Vagina (tissue), 2 donors: ENCODE measurements at regions not wholly inside any gene's neighbourhood (a gene's known extent, or its start where the extent isn't known, plus 50 kb on each side); places are given as distances from the start of the nearest gene placed in this dataset.
"Not testable (repeated sequence)": the region's sequence is repeated elsewhere in the genome, so short reads cannot be mapped to it uniquely, and the experiment has no call there.

ENCODE experiments used
- CTCF ChIP-seq, 3 experiments: fragments of 450-650 bp in 2 of 3; fragments of 200-600 bp in 1 of 3; sonication (generic) in 1 of 3; IDR thresholded peaks; one replicate each; pipeline ENCODE4 v1.5.1; 2017 to 2019; ENCODE audit warnings: antibody characterized with exemption in 3 of 3, mild to moderate bottlenecking in 2 of 3, moderate library complexity in 2 of 3
- POLR2A ChIP-seq, 2 donors: fragments of 450-650 bp; IDR thresholded peaks; one replicate each; pipeline ENCODE4 v1.6.1; 2017; ENCODE audit warnings: antibody characterized with exemption in 2 of 2, mild to moderate bottlenecking in 2 of 2, moderate library complexity in 2 of 2
- POLR2AphosphoS5 ChIP-seq, 2 donors: sonication (generic); formaldehyde crosslinking; IDR thresholded peaks; one replicate each; pipeline ENCODE4 v1.9.0; 2017; ENCODE audit warnings: antibody characterized with exemption in 2 of 2, mild to moderate bottlenecking in 2 of 2, low read depth in 1 of 2; ENCODE audit not compliant: insufficient read depth in 1 of 2

- TF ChIP-seq CTCF (IDR thresholded peaks at IDR 0.05); POLR2A (IDR thresholded peaks at IDR 0.05); POLR2AphosphoS5 (IDR thresholded peaks at IDR 0.05; ENCODE audit: insufficient read depth in 1 of 2, low read depth in 1 of 2): not testable (repeated sequence)
Observed at GRCh38 chr12:29029484-29029883, 119.6 kb upstream of the FAR2 start.
